ENCODE measurements at regions not wholly inside any gene's neighbourhood (a gene's known extent, or its start where the extent isn't known, plus 50 kb on each side); places are given as distances from the start of the nearest gene placed in this dataset.

DNA sequence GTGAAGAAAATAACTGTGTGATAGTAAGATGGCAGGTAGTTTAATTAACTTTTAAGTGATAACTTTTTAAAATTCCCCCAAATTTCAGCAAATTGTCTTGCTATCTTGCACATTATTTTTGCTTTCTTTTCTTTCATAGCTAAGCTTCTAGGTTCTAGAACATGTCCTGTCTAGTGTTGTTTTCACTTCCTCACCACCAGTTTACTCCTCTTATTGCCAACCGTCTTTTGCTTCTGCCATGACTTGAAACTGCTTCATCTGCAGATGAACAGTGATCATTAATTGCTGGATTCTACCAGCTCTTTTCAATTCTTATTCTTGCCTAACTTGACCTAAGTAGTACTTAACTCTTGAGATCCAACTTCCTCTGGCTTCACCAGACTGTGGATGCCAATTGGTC lies 137.8 kb downstream of the CENPW start:
- Histone ChIP-seq H3T11ph (ENCODE audit: low read length) (no peak overlapping the region), H4K5ac (ENCODE audit: insufficient read length, low read depth, low read length) (no peak overlapping the region), H4K20me1 (ENCODE audit: control insufficient read depth, insufficient read depth, insufficient read length) (no peaks in the 10 kb centered on the region), H2BK15ac (ENCODE audit: low read depth, low read length) (no peak overlapping the region), H4K8ac (replicated peaks; ENCODE audit: insufficient read length, low read depth, low read length) (no peak overlapping the region), H2BK5ac (ENCODE audit: insufficient read length, low read length) (no peak overlapping the region), H3K79me1 (ENCODE audit: insufficient read depth, low read depth, low read length, poor library complexity, severe bottlenecking) (no peaks in the 10 kb centered on the region), H3K14ac (ENCODE audit: insufficient read depth, low read length) (no peak overlapping the region), H2BK120ac (ENCODE audit: low read depth, low read length, poor library complexity, severe bottlenecking) (no peak overlapping the region), H3K18ac (ENCODE audit: insufficient read length, low read depth, low read length) (no peak overlapping the region), H3K23me2 (ENCODE audit: insufficient read length, low read depth, low read length, poor library complexity, severe bottlenecking) (no peaks in the 10 kb centered on the region), H3K4ac (ENCODE audit: low read depth, low read length) (no peak overlapping the region), H3K4me1 (ENCODE audit: insufficient read depth, low read length) (no peaks in the 10 kb centered on the region; the same call in 1 of the 2 replicates), H2BK20ac (ENCODE audit: low read depth, low read length, poor library complexity, severe bottlenecking) (no peak overlapping the region), H3K56ac (ENCODE audit: insufficient read length, low read depth, low read length) (no peak overlapping the region), H2AFZ (ENCODE audit: low read length) (no peak overlapping the region), H3K27ac (ENCODE audit: insufficient read length, low read depth, low read length) (no peak overlapping the region), H3K23ac (ENCODE audit: insufficient read length, low read depth, low read length) (no peak overlapping the region), H3K4me2 (ENCODE audit: insufficient read depth, insufficient read length, low read length) (no peak overlapping the region), H3K27me3 (ENCODE audit: insufficient read depth, low read length) (no peaks in the 10 kb centered on the region), H4K91ac (ENCODE audit: insufficient read length, low read depth, low read length) (no peak overlapping the region), H3K9me3 (ENCODE audit: control insufficient read depth, low read depth, low read length) (no peaks in the 10 kb centered on the region), H3K79me2 (ENCODE audit: insufficient read depth, low read length) (no peaks in the 10 kb centered on the region), H2BK12ac (ENCODE audit: insufficient read length, low read depth, low read length) (no peak overlapping the region), H2AK5ac (ENCODE audit: insufficient read length, low read length) (no peak overlapping the region), H3K9ac (ENCODE audit: extremely low read depth, insufficient read length, low read length) (no peak overlapping the region)
- Mint-ChIP-seq H3K9me3 (no peaks in the 10 kb centered on the region; a peak in 1 of 5 replicates), H3K27me3 (ENCODE audit: low read depth) (no peaks in the 10 kb centered on the region), H3K36me3 (ENCODE audit: insufficient read depth in 1 of 3, low read depth in 3 of 3) (no peaks in the 10 kb centered on the region), H3K4me3 (no peak overlapping the region), H3K27ac (peak overlapping the region in 1 of 3 experiments; percentile 2; a peak in 1 of 7 replicates), H3K4me1 (no peaks in the 10 kb centered on the region)
- TF ChIP-seq, protein P1, sequence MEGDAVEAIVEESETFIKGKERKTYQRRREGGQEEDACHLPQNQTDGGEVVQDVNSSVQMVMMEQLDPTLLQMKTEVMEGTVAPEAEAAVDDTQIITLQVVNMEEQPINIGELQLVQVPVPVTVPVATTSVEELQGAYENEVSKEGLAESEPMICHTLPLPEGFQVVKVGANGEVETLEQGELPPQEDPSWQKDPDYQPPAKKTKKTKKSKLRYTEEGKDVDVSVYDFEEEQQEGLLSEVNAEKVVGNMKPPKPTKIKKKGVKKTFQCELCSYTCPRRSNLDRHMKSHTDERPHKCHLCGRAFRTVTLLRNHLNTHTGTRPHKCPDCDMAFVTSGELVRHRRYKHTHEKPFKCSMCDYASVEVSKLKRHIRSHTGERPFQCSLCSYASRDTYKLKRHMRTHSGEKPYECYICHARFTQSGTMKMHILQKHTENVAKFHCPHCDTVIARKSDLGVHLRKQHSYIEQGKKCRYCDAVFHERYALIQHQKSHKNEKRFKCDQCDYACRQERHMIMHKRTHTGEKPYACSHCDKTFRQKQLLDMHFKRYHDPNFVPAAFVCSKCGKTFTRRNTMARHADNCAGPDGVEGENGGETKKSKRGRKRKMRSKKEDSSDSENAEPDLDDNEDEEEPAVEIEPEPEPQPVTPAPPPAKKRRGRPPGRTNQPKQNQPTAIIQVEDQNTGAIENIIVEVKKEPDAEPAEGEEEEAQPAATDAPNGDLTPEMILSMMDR (conservative IDR thresholded peaks at IDR 0.05), result no peak
- WGBS (ENCODE audit: extremely low coverage, insufficient read length, low lambda C conversion rate), result no CpG with 5 or more reads among the region's 1 CpG
- DNase-seq, result no peak

All from H9 (cell line).